ENCODE measurements at regions not wholly inside any gene's neighbourhood (a gene's known extent, or its start where the extent isn't known, plus 50 kb on each side); places are given as distances from the start of the nearest gene placed in this dataset.
A peak's percentile ranks its signal among the peaks of the same experiment; 100 is the strongest.
"Not testable (repeated sequence)": the region's sequence is repeated elsewhere in the genome, so short reads cannot be mapped to it uniquely, and the experiment has no call there.

DNA sequence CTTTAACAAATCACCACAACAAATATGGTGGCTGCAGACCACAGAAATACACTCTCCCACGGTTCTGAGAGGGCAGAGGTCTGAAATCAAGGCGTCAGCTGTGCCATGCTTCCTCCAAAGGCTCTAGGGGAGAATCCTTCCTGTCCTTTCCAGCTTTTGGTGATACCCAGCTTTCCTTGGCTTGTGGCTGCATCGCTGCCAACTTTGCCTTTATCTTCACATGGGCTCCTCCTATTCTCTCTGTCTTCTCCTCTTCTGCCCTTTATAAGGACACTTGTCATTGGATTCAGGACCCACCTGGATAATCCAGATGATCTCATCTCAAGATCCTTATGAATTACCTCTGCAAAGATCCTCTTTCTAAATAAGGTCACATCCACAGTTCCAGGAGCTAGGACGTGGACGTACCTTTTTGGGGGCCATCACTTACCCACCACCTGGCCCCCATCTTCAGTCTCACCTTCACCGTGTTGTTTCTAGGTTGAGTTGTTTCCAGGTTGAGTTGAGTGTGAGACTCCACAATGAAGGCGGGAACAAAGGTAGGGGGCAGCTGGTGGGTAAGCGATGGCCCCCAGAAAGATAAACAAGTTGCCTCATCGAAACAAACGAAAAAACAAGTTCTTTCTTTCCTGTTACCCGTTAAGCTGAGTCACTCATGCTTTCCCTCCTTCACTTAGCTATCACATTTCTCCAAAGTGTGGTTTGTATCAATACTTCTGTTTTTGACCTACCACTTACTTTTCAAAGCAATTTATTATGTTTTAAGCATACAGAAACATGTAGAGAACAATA lies 68.9 kb upstream of the SLC22A16 start:
- no peak for DNase-seq (ENCODE audit: low read depth)
- no peak overlapping the region for H3K4me3 ChIP-seq (ENCODE audit: control insufficient read depth, low read depth, low read length)
- TF ChIP-seq, protein P1, sequence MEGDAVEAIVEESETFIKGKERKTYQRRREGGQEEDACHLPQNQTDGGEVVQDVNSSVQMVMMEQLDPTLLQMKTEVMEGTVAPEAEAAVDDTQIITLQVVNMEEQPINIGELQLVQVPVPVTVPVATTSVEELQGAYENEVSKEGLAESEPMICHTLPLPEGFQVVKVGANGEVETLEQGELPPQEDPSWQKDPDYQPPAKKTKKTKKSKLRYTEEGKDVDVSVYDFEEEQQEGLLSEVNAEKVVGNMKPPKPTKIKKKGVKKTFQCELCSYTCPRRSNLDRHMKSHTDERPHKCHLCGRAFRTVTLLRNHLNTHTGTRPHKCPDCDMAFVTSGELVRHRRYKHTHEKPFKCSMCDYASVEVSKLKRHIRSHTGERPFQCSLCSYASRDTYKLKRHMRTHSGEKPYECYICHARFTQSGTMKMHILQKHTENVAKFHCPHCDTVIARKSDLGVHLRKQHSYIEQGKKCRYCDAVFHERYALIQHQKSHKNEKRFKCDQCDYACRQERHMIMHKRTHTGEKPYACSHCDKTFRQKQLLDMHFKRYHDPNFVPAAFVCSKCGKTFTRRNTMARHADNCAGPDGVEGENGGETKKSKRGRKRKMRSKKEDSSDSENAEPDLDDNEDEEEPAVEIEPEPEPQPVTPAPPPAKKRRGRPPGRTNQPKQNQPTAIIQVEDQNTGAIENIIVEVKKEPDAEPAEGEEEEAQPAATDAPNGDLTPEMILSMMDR (conservative IDR thresholded peaks at IDR 0.05; ENCODE audit: control insufficient read depth, insufficient read depth, low read depth, low read length), result no peak

DNA sequence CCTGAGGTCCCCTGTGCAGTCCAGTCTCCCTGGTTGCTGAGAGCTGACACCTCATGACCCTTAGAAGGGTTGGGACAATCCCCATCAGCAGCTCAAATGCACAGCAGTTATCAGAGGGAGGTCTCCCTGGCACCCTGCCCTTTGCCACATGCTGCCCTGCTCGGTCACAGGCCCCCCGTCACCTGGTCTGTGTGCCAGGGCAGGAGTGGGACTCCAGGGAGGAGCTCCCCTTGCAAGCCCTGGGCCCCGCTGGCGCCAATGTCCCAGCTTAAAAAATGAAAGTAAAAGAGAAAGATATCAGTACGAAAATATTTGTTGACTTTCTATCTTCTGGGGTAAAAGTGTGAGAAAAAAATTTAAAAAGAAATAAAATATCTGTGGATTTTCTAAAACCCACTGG lies 68.1 kb upstream of the SLC22A16 start:
- H3K4me3 ChIP-seq (ENCODE audit: control insufficient read depth, low read depth, low read length), result no peak overlapping the region
- DNase-seq (ENCODE audit: low read depth), result no peak
- TF ChIP-seq, protein P1 (conservative IDR thresholded peaks at IDR 0.05; ENCODE audit: control insufficient read depth, insufficient read depth, low read depth, low read length), result no peak

DNA sequence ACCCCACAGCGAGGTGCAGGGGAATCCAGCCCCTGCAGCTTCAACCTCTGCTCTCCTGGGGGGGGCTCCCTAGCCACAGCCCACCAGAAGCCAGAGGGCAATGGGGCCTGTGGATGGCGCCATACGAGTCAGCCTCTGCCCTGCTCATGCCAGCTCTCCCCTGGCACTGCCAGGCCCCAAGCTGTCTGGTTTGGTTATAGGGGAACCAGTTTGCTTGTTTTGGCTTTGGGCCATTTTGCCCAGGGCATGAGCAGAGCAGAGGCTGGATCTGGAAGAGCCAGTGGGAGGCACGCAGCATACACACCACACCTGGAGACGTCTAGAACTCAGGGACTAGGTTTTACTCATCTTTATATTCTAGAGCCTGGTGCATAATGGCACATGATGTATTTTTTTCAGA lies 66.7 kb upstream of the SLC22A16 start:
- no peak for DNase-seq (ENCODE audit: low read depth)
- TF ChIP-seq, protein P1 (conservative IDR thresholded peaks at IDR 0.05; ENCODE audit: control insufficient read depth, insufficient read depth, low read depth, low read length), result no peak

DNA sequence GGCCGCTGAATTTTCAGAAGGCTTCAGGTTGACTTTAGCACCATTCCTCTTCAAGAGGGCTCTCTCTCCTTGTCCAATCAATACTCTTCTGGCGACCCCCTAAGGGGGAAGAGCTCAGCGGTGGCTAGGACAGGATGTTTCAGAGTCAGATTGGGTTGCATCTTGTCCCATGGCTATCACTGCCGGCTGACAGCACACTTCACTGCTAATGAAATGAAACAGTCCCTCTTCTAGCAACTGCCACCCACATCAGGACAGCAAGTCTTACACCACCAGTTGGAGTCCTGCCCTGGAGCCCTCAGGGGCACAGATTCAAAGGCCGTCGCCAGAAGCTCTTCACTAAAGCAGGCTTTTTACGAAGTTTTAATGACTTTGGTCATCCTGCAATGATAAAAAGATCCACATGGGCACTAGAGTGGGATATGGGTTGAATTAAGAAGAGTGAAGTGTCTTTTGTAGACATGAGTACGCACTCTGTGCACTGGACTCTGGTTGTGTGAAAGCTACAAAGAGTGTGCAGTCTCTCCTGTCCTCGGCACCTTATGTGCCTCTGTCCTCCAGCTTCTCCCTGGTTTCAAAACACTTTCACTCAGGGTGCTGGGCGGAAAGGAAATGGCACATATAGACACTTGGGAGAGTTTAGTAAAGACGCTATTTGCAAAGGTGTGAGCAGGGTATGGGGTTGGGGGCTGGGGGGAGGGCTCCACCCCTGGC lies 66.1 kb upstream of the SLC22A16 start:
- no peak overlapping the region for H3K4me3 ChIP-seq (ENCODE audit: control insufficient read depth, low read depth, low read length)
- TF ChIP-seq, protein P1 (conservative IDR thresholded peaks at IDR 0.05; ENCODE audit: control insufficient read depth, insufficient read depth, low read depth, low read length), result no peak
- no peak for DNase-seq (ENCODE audit: low read depth)

More for the DNA sequence above, 66.7 kb upstream of the SLC22A16 start:
- H3K4me3 ChIP-seq (ENCODE audit: control insufficient read depth, low read depth, low read length), result no peak overlapping the region

DNA sequence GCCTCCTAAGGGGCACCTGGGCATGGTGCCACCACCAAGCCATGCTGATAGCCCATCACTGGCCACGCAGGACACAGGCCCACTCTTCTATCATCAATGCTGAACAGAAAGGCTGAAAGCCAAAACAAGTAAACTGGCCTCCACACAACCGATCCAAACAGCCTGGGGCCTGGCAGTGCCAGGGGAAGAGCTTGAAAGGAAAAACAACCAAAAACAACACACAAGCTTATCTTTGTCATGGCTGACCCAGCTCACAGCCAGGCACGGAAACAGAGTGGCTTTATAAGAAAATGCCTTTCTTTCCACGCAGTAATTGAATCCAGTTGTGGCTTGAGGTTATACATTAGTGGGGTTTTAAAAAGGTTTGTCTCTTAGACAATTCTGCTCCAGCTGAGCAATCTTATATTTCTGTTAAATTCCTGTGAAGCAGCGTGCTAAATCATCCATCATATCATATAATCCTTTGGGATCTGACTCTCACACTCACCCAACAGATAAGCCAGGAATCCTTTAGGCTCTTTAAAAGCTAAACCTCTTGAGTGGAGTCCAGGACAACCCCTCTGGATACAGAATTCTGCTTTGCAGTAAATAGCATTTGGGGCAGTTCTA lies 65.4 kb upstream of the SLC22A16 start:
- H3K4me3 ChIP-seq (ENCODE audit: control insufficient read depth, low read depth, low read length), result no peak overlapping the region
- peak; percentile 18 for DNase-seq (ENCODE audit: low read depth)
- TF ChIP-seq, protein P1 (conservative IDR thresholded peaks at IDR 0.05; ENCODE audit: control insufficient read depth, insufficient read depth, low read depth, low read length), result no peak

DNA sequence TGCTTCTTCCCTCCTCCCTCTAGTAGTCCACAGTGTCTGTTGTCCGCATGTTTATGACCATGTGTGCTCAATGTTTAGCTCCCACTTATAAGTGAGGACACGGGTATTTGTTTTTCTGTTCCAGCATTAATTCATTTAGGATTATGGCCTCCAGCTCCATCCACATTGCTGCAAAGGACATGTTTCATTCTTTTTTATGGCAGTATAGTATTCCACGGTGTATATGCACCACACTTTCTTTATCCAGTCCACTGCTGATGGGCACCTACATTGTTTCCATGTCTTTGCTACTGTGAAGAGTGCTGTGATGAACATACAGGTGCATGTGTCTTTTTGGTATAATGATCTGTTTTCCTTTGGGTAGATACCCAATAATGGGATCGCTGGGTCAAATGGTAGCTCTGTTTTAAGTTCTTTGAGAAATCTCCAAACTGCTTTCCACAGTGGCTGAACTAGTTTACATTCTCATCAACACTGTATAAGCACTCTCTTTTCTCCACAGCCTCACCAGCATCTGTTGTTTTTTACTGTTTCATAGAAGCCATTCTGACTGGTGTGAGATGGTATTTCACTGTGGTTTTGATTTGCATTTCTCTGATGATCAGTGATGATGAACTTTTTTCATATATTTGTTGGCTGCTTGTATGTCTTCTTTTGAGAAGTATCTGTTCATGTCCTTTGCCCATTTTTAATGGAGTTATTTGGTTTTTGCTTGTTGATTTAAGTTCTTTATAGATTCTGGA lies 63.0 kb upstream of the SLC22A16 start:
- peak; percentile 20 for DNase-seq (ENCODE audit: low read depth)
- H3K4me3 ChIP-seq (ENCODE audit: control insufficient read depth, low read depth, low read length), result not testable (repeated sequence)

Data from fibroblast of mammary gland (primary cell).